HG03469 (cell line): ENCODE measurements at regions not wholly inside any gene's neighbourhood (a gene's known extent, or its start where the extent isn't known, plus 50 kb on each side); places are given as distances from the start of the nearest gene placed in this dataset.
"Not testable (repeated sequence)": the region's sequence is repeated elsewhere in the genome, so short reads cannot be mapped to it uniquely, and the experiment has no call there.

ENCODE experiments used
- ATAC-seq: cut with Tn5 transposase; IDR thresholded peaks from one replicate; pipeline ENCODE4 v1.9.1; 2021; ENCODE audit warnings: mild to moderate bottlenecking, moderate library complexity, moderate number of reproducible peaks; ENCODE audit not compliant: unreplicated experiment

DNA sequence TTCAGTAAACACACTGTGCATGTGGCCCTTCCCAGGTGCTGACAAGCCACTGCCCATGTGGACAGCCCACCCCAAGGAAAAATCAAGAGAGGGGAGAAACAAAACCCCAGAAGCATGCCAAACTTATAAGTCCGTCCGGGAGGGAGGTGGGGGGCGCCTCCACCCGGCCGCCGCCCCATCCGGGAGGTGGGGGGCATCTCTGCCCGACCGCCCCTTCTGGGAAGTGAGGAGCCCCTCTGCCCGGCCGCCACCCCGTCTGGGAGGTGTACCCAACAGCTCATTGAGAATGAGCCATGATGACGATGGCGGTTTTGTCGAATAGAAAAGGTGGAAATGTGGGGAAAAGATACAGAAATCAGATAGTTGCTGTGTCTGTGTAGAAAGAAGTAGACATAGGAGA, 53.8 kb upstream of the C2CD4B start:
- no peak for ATAC-seq

DNA sequence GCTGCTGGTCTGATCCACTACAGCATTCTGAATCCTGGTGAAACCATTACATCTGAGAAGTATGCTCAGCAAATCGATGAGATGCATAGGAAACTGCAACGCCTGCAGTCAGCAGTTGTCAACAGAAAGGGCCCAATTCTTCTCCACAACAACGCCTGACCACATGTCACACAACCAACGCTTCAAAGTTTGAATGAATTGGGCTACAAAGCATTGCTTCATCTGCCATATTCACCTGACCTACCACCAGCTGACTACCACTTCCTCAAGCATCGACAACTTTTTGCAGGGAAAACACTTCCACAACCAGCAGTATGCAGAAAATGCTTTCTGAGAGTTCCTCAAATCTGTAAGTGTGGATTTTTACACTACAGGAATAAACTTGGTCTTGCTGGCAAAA, 54.7 kb upstream of the C2CD4B start:
- ATAC-seq: no peak

DNA sequence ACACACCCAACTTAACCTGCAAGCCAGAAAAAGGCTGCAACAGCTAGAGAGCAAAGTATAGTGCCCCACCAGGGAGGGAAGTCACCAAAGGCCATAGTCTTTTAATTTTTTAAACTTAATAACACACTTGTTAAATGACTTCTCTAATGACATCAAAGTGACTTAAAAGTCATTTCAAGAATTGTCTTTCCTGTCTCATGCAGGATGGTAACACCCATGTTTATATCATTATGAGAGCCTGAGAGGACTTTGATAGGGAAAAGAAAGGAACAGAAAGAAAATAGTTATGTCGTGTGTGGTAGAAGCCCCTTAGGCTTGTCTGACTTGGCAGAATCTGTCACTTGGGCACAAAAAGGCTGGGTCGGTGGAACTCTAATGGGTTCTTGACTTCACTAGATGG, 57.9 kb upstream of the C2CD4B start:
- ATAC-seq: no peak

DNA sequence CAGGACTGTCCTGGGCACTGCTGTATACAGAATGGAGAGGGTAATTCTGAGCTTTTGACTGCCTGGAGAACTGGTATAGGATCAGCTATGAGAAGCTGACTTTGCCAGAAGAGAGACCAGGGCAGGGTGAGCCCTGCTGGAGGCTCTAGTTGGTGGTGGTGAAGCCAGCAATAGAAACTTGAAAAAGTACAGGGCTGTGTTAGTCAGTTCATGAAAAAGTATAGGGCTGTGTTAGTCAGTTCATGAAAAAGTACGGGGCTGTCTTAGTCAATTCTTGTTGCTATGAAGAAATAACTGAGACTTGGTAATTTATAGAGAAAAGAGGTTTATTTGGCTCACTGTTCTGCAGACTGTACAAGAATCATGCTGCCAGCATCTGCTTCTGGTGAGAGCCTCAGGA, 63.5 kb upstream of the C2CD4B start:
- no peak for ATAC-seq

DNA sequence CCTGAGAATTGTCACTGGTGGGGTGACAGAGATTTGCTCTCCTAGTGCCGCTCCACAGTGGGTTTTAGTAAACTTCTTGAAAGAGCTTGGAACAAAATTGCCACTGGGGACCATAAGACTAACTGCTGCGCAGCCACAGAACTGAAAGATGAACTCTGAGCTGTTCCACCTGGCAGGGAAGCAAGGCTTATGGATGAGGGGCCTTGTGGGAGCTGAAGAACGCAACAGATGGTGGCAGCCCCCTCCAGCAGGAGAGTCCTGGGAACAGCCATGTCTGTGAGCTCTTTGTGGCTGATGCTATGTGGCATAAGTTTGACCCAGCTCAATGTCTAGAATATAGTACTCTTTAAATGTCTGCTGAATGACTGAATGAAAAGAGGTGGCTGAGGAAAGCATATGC, 66.8 kb upstream of the C2CD4B start:
- ATAC-seq: no peak

DNA sequence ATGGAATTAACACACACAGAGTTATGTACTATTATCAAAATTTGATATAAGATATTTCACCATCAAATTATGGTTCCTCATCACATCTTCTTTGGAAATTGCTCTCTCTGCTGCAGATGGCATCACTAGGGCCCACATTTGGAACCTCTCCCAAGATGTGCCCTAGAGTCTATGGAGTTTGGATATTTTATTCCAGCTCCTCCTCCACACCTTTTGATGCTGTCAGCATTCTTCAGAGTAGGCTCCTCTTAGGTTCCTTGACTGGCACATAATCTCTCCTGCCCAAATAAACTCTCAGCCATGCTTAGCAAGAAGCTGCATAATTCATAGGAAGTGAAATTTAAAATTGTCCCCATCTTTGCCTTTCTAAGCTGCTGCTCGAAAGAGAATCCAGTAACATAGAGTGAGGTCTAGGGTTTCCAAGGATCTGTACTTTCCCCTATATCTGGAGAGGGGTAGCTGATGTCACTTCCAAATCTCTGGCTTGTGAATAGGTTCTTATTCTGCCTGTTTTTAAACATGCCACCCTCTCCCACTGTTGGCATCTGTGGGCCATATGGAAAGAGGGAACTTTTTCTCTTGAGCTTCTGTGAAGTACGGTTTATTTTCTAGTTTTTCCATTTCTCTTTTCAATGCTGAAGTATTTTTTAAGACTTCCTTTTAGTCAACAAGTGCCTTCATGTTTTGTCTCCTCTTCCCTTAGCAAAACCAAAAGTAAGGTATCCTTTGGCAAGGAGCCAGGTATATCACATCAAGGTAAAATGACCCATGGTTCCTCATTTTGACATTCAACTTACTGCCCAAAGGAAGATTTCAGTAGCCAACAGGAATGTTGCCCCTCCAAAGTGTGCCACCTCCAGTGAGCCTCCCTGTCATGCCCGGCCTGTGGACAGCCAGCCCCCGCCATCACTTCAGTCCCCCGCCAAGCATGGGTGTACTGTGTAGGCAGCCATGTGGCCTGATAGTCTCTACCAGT, 75.3 kb upstream of the C2CD4B start:
- ATAC-seq: no peak

DNA sequence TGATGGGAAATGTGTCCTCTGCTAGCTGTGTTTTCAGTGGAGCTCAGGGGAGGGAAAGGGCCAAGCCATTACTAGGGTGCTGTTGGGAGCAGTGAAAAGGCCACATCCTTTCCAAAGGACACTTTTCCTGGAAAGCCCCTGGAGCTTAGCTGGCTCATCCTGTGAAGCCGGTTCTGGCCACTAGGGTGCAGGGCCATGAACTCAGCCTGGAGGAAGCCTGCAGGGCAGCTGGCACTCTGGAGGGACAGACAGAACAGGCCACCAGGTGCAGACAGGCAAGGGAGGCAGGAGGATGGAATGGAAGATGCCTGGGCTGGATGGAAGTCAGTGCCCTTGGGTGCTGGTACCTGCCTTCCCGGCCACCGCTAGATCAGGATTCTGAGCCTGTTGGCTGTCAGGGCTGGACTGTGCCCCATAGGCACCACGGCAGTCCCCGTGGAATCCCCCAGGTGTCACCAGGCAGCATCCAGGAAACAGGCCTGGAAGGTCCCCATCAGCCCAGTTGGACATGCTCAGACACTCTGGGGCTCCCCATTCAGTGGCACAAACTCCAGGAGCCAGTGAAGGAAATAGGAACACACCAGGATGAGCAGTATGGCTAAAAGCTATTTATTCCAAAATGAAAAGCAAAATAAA, 76.2 kb upstream of the C2CD4B start:
- ATAC-seq: no peak

DNA sequence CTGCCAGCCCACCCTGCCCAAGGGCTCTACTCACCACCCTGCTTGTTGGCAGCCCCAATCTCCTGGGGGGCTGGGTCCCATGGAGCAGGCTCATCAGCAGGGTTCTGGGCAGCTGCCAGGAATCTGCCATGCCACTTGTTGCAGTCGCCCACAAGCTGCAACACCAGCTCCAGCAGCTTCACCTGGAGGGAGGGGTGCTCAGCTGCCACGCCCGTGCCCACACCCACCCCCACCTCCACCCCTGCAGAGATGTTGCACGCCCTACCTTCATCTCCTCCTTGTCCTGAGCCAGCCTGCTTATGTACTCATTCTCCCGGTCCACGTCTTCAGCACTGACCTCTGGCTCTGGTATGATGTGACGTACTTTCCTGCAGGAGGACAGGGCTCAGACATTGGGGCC, 77.9 kb upstream of the C2CD4B start:
- ATAC-seq: no peak

DNA sequence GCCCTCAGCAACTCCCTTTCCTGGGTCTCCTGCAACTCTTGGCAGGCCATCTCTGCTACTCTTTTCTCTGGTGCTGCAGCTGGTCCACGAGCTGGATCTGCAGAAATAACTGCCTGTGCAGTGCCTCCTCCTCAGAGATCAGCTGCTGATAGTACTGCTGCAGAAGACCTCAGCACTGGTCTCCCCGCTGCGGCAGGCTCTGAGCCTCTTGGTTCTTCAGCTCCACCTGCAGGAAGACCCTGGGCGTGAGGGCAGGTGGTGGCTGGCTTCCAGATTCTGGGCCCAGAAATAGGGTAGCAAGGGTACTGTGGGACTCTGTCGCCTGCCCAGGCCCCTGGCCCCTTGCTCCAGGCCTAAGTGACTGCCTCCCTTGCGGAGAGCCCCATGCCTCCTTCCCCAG, 79.7 kb upstream of the C2CD4B start:
- no peak for ATAC-seq

DNA sequence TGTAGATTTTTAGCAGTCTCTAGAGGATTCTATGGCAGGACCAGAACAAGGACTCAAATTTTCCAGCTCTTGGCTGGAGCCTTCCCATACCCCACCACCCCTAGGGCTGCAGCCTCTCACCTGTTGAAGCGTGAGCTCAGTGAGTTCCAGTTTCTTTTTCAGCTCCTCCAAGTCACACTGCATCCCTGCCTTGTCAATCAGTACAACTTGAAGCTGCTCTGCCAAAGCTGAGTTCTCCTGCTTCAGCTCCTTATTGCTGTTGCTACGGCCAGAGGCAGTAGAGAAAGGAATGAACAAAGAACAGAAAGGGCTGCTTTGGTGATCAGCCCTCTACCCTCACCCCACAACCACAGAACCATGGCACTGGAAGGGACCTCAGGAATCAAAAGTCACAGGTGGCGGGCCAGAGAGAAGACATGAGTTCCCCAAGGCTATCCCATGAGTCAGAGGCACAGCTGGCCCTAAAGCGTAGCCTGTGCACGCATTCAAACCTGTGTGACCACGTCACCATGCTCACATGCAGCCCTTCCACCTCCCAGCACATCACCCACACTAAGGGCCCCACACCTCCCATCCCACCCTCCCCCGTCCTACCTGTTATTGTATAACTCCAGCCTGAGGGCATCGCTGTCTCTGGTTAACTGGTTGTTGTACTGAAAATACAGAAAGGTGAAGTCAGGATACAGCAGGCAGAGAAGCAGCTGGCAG, 83.3 kb upstream of the C2CD4B start:
- ATAC-seq: no peak

DNA sequence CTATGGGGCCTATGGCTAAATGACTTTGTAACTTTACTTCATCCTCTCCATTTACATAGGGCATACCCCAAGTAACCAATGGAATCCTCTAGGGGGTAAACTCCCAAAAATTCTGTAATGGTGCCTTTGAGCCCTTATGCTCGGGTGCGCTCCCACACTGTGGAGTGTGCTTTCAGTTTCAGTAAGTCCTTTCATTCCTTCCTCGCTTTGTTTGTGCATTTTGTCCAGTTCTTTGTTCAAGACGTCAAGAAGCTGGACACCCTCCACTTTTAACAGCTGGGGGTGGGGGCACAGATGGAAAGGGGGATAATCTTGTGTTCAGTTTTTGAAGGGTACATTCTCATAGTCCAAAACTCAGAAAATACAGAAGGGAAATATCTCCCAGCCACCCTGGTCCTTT, 84.4 kb upstream of the C2CD4B start:
- ATAC-seq: no peak

DNA sequence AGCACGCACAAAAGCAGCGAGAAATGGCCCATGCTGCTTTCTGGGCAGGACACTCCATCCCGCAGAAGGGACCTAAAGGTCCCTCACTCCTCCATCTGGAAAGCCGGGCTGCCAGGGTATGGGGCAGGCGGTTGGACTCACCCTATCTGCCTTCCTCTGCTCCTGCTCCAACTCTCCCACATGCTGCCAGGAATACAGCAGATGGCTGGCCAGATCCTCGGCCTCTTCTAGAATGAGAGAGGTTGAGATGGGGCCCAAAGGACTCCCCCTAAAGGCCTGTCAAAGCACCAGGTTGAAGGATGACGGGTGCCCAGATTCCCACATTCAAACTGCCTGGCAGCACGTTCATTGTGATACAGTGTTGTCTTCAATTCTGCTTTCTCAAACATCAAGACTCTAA, 85.1 kb upstream of the C2CD4B start:
- no peak for ATAC-seq

DNA sequence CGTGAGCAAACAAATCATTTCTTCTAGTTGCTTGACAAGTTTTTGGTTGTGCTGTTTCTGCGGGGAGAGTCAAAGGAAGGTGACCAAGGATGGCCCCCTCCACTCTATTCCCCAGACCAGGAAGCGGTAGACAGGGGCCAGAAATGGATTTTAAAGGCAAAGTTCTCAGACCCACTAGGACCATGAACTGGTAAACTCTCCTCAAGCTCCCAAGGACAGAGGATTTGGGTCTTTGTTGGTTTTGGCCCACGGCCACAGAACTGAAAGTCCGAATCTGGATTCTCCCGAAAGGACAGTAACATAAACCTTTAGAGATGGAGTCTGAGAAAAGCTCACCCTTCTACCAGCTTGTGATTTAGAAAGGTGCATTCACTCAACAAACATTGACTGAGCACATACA, 85.9 kb upstream of the C2CD4B start:
- no peak for ATAC-seq

DNA sequence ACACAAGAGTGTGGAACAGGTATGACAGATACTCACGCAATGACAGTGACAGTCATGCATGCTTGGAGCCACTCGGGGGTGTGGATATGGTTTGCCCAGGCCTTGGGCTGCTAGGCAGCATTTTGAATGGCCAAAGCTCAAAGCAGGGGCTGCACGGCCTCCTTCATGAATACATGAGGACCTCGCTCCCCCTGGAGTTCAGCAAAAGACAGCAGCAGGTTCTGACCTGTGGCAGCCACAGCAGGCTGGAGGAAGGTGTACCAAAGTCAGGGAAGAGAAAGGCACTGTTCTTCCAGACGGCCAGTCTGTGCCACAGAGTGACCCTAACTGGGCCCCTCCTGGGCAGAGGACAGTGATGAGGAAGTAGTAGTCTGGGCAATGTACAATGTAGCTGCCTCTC, 88.2 kb upstream of the C2CD4B start:
- ATAC-seq: no peak

DNA sequence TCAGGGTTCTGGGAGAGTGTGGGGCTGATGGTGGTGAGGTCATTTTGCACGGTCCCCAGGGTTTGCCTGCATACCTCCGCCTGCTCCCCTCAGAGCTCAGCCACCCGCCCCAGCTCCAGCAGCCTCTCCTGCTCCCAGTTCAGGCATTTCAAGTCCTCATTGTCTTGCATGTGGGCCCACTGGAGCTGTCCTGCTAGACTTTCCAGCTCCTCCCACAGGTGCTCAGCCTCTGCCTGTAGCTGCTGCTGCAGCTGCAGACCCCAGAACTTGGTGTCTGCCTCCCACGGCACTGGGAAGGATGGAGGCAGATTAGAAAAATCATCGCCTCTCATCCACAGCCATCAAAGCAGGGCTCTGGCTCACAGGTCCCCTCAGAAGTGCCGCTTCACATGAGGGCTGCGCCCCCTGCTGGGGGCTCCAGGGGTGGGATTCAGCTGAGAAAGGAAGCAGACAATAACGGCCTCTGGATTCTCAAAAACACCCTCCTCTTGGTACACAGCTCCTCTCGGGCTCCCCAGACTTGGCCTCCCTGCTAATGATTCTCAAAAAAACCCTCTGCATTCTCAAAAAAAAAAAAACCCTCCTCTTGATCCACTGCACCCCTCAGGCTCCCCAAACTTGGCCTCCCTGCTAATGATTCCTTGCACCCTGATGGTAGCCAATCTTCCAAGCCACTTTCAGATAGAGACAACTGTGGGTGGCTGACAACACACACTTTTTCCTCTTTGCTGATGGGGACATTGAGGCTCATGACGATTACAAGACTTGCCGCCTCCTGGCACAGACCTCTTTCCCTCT, 89.3 kb upstream of the C2CD4B start:
- ATAC-seq: no peak

DNA sequence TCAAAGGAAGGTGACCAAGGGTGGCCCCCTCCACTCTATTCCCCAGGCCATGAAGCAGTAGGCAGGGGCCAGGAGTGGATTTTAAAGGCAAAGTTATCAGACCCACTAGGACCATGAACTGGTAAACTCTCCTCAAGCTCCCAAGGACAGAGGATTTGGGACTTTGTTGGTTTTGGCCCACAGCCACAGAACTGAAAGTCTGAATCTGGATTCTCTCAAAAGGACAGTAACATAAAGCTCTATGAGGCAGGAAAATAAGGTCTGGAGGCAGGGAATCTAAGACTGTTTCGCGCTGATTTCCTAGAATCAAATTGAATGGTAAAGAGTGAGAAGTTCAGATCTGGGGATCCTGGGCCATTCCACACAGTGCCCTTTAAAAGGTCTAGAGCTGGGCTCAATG, 91.3 kb upstream of the C2CD4B start:
- not testable (repeated sequence) for ATAC-seq

DNA sequence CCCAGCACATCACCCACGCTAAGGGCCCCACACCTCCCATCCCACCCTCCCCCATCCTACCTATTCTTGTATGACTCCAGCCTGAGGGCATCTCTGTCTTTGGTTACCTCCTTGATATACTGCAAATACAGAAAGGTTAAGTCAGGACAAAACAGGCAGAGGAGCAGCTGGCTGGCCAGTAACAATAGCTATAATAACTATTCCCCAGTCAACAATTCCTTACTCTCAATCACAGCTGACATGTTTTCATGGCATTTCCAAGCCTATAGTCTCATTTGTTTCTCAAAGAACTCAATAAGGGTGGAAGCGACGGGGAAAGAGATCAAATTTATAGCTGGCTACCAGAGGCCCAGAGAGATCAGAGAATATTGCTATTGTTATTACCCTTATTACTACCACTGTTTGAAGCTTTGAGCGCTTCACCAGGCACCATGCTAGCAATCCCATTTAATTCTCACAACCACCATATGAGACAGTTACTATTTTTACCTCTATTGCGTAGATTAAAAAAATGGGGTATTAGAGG, 93.0 kb upstream of the C2CD4B start:
- no peak for ATAC-seq

DNA sequence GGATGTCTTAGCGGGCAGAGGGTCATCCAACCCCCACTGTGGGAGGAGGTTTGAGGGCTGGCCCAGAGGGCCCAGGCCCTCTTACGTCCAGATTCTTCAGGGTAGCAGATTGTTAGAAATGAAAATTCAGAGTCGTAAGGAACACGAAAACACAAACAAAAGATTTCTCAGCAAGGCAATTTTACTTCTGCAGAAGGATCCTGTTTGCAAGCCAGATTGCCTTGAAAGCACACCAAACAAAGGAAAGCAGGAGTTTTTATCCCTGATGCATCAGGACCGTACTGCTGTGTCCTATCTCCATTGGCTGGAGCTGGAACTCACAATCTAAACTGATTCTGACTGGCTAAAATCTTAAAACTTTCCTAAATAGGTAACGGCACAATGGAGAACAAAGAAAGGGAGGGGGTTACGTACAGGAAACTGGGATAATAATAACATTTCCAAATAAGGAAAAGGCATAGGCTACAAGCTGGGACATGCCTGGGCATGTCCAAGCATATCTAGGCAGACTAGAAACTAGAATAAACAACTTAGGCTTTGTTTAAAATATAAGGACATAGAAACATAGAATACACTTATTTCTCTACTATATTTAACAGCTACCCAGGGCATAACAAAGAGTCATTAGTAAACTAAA, 97.3 kb upstream of the C2CD4B start:
- no peak for ATAC-seq

DNA sequence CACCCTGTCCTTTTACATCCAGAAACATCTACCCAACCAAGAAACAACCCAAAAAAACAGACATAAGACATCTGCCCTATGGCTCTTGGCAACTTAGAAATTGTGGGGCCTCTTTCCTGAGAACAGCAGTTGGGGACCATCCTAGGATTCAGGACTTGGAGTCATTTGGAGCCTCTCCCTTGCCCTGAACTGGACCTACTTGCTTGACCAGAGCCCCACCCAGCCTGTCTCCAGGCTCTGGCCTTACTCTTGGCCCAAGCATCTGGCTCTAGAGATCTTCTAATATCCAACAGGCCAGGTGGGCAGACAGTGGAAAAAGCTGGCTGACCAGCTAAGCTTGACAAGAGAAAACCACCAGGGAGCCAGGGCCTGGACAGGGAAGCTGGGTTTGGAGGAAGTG, 99.1 kb upstream of the C2CD4B start:
- ATAC-seq: no peak

DNA sequence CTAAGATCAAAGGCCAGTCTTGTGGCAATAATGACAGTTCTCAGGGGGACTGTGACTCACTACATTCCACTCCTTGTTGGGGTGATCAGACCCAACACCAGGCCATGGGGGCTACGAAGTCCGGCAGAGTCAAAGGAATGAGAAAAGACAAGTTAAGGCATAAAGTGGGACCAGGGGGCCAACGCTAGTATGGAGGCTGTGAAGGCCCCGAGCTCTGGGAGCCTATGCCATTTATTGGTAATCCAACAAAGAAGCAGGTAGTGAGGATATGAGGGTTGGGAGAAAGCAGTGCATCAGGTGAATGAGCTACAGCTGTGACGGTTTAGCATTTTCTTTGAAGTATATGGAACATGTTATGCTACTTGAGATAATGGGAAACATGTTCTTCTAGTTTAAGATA, 104.4 kb upstream of the C2CD4B start:
- no peak for ATAC-seq
